Upper lobe of left lung (tissue), 4 donors: ENCODE measurements at regions not wholly inside any gene's neighbourhood (a gene's known extent, or its start where the extent isn't known, plus 50 kb on each side); places are given as distances from the start of the nearest gene placed in this dataset.

Experiments
- CTCF ChIP-seq, 6 experiments: fragments of 450-650 bp in 4 of 6; fragments of 200-600 bp in 2 of 6; sonication (generic) in 2 of 6; IDR thresholded peaks; one replicate each; pipeline ENCODE4 v1.5.1; 2016 to 2019; ENCODE audit warnings: antibody characterized with exemption in 6 of 6
- EP300 ChIP-seq, 4 donors: sonication (generic); formaldehyde crosslinking; IDR thresholded peaks; one replicate each; pipeline ENCODE4 v1.5.1; 2017; ENCODE audit warnings: antibody characterized with exemption in 4 of 4, control low read depth in 2 of 4
- POLR2A ChIP-seq, 4 donors: fragments of 450-650 bp; IDR thresholded peaks; one replicate each; pipeline ENCODE4 v1.5.1; 2016 to 2017; ENCODE audit warnings: antibody characterized with exemption in 4 of 4, mild to moderate bottlenecking in 2 of 4
- POLR2AphosphoS5 ChIP-seq, 2 donors: sonication (generic); formaldehyde crosslinking; IDR thresholded peaks; one replicate each; pipeline ENCODE4 v1.5.1; 2017; ENCODE audit warnings: antibody characterized with exemption in 2 of 2

GRCh38 chr6:16058201-16058928, 70.5 kb upstream of the MYLIP start:
- TF ChIP-seq EP300 (IDR thresholded peaks at IDR 0.05) (no peak), CTCF (IDR thresholded peaks at IDR 0.05) (no peak), POLR2AphosphoS5 (IDR thresholded peaks at IDR 0.05) (no peak), POLR2A (IDR thresholded peaks at IDR 0.05) (no peak)
